NCI-H128 (cell line): ENCODE measurements at regions not wholly inside any gene's neighbourhood (a gene's known extent, or its start where the extent isn't known, plus 50 kb on each side); places are given as distances from the start of the nearest gene placed in this dataset.

Source experiments
- DNase-seq: peaks from one replicate; lab custom pipeline; 2025; ENCODE audit not compliant: unreplicated experiment; lab: John Stamatoyannopoulos, UW

- DNase-seq = no peak
These were observed 639.1 kb downstream of the BRD1 start for GRCh38 chr22:49188591-49188990.

- no peak for DNase-seq
These were observed 639.6 kb downstream of the BRD1 start for GRCh38 chr22:49188091-49188490.

GRCh38 chr22:49186762-49187161, 640.9 kb downstream of the BRD1 start:
- no peak for DNase-seq

GRCh38 chr22:49186293-49186692, 641.4 kb downstream of the BRD1 start:
- no peak for DNase-seq

- DNase-seq = no peak
These were observed 642.2 kb downstream of the BRD1 start for GRCh38 chr22:49185312-49185969.

GRCh38 chr22:49184736-49185135, 642.9 kb downstream of the BRD1 start:
- no peak for DNase-seq

- DNase-seq = no peak
These were observed 643.9 kb downstream of the BRD1 start for GRCh38 chr22:49183826-49184216.

- DNase-seq = no peak
These were observed 644.4 kb downstream of the BRD1 start for GRCh38 chr22:49183208-49183825.

GRCh38 chr22:49182416-49182815, 645.3 kb downstream of the BRD1 start:
- no peak for DNase-seq

GRCh38 chr22:49181942-49182341, 645.7 kb downstream of the BRD1 start:
- DNase-seq = no peak

GRCh38 chr22:49181431-49181830, 646.2 kb downstream of the BRD1 start:
- DNase-seq = no peak

- no peak for DNase-seq
These were observed 647.0 kb downstream of the BRD1 start for GRCh38 chr22:49180683-49181024.

- DNase-seq = no peak
These were observed 647.6 kb downstream of the BRD1 start for GRCh38 chr22:49179886-49180682.

GRCh38 chr22:49179175-49179574, 648.5 kb downstream of the BRD1 start:
- no peak for DNase-seq

- no peak for DNase-seq
These were observed 649.2 kb downstream of the BRD1 start for GRCh38 chr22:49178246-49179005.

- DNase-seq = no peak
These were observed 650.0 kb downstream of the BRD1 start for GRCh38 chr22:49177666-49178065.

GRCh38 chr22:49176956-49177355, 650.7 kb downstream of the BRD1 start:
- DNase-seq = no peak

- no peak for DNase-seq
These were observed 657.6 kb downstream of the BRD1 start for GRCh38 chr22:49170053-49170452.

GRCh38 chr22:49169074-49169744, 658.5 kb downstream of the BRD1 start:
- DNase-seq = no peak

- no peak for DNase-seq
These were observed 659.4 kb downstream of the BRD1 start for GRCh38 chr22:49168219-49168813.

GRCh38 chr22:49166746-49167145, 660.9 kb downstream of the BRD1 start:
- no peak for DNase-seq
